PC-9 (cell line): ENCODE measurements at regions not wholly inside any gene's neighbourhood (a gene's known extent, or its start where the extent isn't known, plus 50 kb on each side); places are given as distances from the start of the nearest gene placed in this dataset.
A peak's percentile ranks its signal among the peaks of the same experiment; 100 is the strongest.

Source experiments
- BruUV-seq: library from RNA; stranded (reverse); fragments of 400-500 nt; replicated peaks from 2 replicates; lab custom pipeline; 2021; lab: Mats Ljungman, UMichigan
- CTCF ChIA-PET: fragments of 300-600 bp; sonication (Branson Sonifier 250); formaldehyde crosslinking; loops from one replicate; lab custom pipeline; 2022; ENCODE audit warnings: antibody characterized with exemption; lab: Charles Lee
- POLR2A ChIA-PET: fragments of 300-600 bp; sonication (Branson Sonifier 250); formaldehyde crosslinking; loops from one replicate; lab custom pipeline; 2022; ENCODE audit warnings: antibody characterized with exemption; ENCODE audit not compliant: unreplicated experiment; lab: Charles Lee
- DNase-seq, 2 experiments: peaks; one replicate each; pipeline versions ENCODE4 v3.0.0 to v3.0.0-alpha.2; 2015 to 2022; ENCODE audit warnings: mixed read lengths in 1 of 2
- H2AFZ ChIP-seq: fragments of 200-600 bp; sonication (generic); 2 replicates; pipeline ENCODE4 v1.8.1; 2017; ENCODE audit warnings: antibody characterized with exemption
- H3F3A ChIP-seq: fragments of 200-600 bp; sonication (generic); 2 replicates; pipeline ENCODE4 v1.8.1; 2017; ENCODE audit warnings: antibody characterized with exemption, mild to moderate bottlenecking, low read depth; ENCODE audit not compliant: insufficient read depth
- H3K27ac ChIP-seq: fragments of 200-600 bp; sonication (generic); 2 replicates; pipeline ENCODE4 v1.6.1; 2016; ENCODE audit warnings: mixed run types
- H3K27me3 ChIP-seq: fragments of 200-600 bp; sonication (generic); 2 replicates; pipeline ENCODE4 v1.6.1; 2016; ENCODE audit warnings: low read depth, mixed run types; ENCODE audit not compliant: insufficient read depth
- H3K36me3 ChIP-seq: fragments of 200-600 bp; sonication (generic); 2 replicates; pipeline ENCODE4 v1.6.1; 2016; ENCODE audit warnings: low read depth, mixed run types
- H3K4me1 ChIP-seq: fragments of 200-600 bp; sonication (generic); replicated peaks from 2 replicates; pipeline ENCODE4 v1.6.1; 2016; ENCODE audit warnings: mixed run types; ENCODE audit not compliant: insufficient read depth
- H3K4me2 ChIP-seq: fragments of 200-600 bp; sonication (generic); 2 replicates; pipeline ENCODE4 v1.6.1; 2017; ENCODE audit warnings: mixed run types
- H3K4me3 ChIP-seq: fragments of 200-600 bp; sonication (generic); 2 replicates; pipeline ENCODE4 v1.6.1; 2016; ENCODE audit warnings: mixed run types
- H3K79me2 ChIP-seq: fragments of 200-600 bp; sonication (generic); 2 replicates; pipeline ENCODE4 v1.6.1; 2017; ENCODE audit warnings: low read depth, mixed run types
- H3K9me2 ChIP-seq: fragments of 200-600 bp; sonication (generic); 2 replicates; pipeline ENCODE4 v1.8.1; 2017; ENCODE audit warnings: mild to moderate bottlenecking; ENCODE audit not compliant: insufficient read depth
- H3K9me3 ChIP-seq: fragments of 200-600 bp; sonication (generic); 2 replicates; pipeline ENCODE4 v1.8.1; 2016; ENCODE audit warnings: low read depth; ENCODE audit not compliant: insufficient read depth
- H4K20me1 ChIP-seq: fragments of 200-600 bp; sonication (generic); 2 replicates; pipeline ENCODE4 v1.8.1; 2017; ENCODE audit not compliant: insufficient read depth
- EZH2 ChIP-seq: fragments of 200-600 bp; sonication (generic); IDR thresholded peaks from 2 replicates; pipeline ENCODE4 v1.8.0; 2017; ENCODE audit warnings: antibody characterized with exemption, low read depth
- intact Hi-C: fragments of 100-400 bp; cut with micrococcal nuclease; formaldehyde crosslinking; loops from one replicate; pipeline ENCODE4 v1.10.0; 2022; ENCODE audit not compliant: unreplicated experiment
- TF ChIP-seq, protein P1 (sequence below): fragments of 200-600 bp; sonication (generic); conservative IDR thresholded peaks from 2 replicates; pipeline ENCODE4 v1.6.1; 2017; ENCODE audit warnings: mixed run types, antibody characterized with exemption, mild to moderate bottlenecking, moderate library complexity

DNA sequence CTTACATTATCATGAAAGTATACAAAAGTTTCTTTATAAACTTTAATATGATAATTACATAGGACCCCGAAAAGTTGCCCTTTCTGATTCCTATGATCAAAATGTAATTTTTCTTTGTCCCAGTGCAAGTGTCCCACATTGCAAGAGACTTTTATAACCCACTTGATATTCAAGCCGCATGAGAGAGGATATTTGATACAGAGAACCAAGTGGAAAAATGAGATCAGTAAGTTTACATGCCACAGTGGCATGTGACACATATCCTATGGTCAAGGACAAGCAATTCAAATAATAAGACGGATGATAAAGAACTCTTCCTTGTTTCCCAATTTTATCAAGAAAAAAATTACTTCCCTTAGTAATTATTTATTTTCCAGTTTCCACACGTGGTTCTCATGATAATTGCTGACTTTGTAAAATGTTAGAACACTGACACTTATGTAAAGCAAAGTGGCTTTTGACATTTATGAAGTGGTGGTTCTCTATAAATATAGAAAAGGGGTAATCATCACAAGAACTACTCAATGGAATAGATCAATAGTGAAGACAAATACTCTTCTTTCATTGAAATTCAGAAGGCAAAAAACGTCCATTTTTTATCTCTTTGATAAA lies 273.7 kb upstream of the NOCT start:
- no peaks in the 10 kb centered on the region for H3K36me3 ChIP-seq
- no peak overlapping the region for H2AFZ ChIP-seq
- no peak overlapping the region for H3K27ac ChIP-seq
- no peak for TF ChIP-seq EZH2
- TF ChIP-seq, protein P1, sequence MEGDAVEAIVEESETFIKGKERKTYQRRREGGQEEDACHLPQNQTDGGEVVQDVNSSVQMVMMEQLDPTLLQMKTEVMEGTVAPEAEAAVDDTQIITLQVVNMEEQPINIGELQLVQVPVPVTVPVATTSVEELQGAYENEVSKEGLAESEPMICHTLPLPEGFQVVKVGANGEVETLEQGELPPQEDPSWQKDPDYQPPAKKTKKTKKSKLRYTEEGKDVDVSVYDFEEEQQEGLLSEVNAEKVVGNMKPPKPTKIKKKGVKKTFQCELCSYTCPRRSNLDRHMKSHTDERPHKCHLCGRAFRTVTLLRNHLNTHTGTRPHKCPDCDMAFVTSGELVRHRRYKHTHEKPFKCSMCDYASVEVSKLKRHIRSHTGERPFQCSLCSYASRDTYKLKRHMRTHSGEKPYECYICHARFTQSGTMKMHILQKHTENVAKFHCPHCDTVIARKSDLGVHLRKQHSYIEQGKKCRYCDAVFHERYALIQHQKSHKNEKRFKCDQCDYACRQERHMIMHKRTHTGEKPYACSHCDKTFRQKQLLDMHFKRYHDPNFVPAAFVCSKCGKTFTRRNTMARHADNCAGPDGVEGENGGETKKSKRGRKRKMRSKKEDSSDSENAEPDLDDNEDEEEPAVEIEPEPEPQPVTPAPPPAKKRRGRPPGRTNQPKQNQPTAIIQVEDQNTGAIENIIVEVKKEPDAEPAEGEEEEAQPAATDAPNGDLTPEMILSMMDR, result no peak
- BruUV-seq, result no TSS peak
- no peaks in the 10 kb centered on the region for H3K79me2 ChIP-seq
- H3K4me1 ChIP-seq, result 0 out of 2 replicates have a peak, but pooled peaks cover under 1% of the 10 kb centered on the region
- no peak overlapping the region for H3K4me2 ChIP-seq
- no peaks in the 10 kb centered on the region for H3K9me2 ChIP-seq
- H3K27me3 ChIP-seq, result no peaks in the 10 kb centered on the region
- ChIA-PET CTCF (no interaction called here), POLR2A (no interaction called here)
- intact Hi-C loops, result no loop called here
- H3F3A ChIP-seq, result no peaks in the 10 kb centered on the region
- no peaks in the 10 kb centered on the region for H3K9me3 ChIP-seq
- no peak for DNase-seq
- H4K20me1 ChIP-seq, result no peaks in the 10 kb centered on the region
- H3K4me3 ChIP-seq, result no peak overlapping the region

DNA sequence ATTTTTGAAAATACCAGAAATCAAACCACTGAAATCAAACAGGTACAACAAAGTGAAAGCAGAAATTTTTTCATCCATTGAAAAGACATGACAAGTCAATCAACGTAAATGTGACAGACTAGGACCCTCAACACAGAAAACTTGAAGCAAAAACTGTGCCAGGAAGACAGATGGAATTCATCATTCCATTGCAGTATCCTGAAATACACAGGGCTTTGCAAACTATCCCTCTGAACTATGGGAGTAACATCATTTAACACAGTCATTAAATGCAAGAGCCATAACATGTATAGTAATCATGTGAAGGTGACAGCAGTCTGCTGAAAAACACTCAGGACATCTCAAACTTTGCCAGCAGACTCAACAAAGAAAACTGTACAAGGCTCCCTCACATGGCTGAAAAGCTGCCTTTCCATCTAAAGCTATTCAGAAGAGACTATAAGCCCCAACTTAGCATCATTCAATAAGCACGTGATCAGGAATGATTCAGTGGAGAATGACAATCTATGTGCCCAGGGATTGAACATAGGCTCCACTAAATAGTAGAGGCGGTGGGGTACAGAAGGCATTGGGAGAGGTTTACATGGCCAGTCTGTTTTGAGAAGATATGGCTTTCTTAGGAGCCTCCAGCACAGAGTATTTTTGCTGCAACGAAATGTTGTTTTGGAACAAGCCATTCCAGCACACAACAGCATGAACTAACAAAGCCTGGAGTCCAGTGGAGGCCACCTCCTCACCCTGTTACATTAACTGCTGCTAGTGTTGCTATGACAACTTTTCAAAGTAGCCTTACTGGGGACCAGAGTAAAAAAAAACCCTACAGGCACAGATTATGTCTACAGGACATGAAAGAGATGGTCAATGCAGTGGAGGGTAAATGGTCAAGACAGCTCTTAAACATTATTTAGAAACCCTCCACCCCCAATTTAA lies 274.5 kb upstream of the NOCT start:
- Histone ChIP-seq H3K79me2 (no peaks in the 10 kb centered on the region), H3K36me3 (no peaks in the 10 kb centered on the region), H3K27ac (no peak overlapping the region), H3K4me2 (no peak overlapping the region), H3K27me3 (no peaks in the 10 kb centered on the region), H3K4me3 (no peak overlapping the region), H3K4me1 (peaks cover 8% of the 10 kb centered on the region), H3F3A (no peaks in the 10 kb centered on the region), H3K9me3 (no peaks in the 10 kb centered on the region), H4K20me1 (no peaks in the 10 kb centered on the region), H3K9me2 (no peaks in the 10 kb centered on the region), H2AFZ (no peak overlapping the region)
- CTCF ChIA-PET, result no interaction called here
- POLR2A ChIA-PET, result no interaction called here
- intact Hi-C loops, result no loop called here
- TF ChIP-seq, protein P1, result no peak
- no peak for TF ChIP-seq EZH2
- no peak for DNase-seq
- no TSS peak for BruUV-seq

DNA sequence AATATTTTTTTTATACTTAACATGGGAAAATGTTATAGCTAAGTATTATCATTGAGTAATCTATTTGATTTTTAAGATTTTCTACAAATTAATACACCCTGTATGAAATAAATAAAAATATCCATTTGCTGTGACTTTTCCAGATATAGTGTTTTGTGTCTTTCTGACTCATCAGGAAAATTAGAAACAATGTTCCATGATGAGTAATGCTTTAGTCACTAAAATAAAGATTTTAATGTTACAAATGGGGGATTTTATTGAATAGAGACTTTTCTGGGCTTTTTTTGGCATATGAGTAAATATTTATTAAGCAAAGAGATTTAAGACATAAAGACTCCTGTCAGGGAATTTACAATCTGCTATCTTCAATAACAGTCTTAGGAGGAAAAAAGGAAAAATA lies 279.2 kb upstream of the NOCT start:
- Histone ChIP-seq H2AFZ (no peak overlapping the region), H4K20me1 (no peaks in the 10 kb centered on the region), H3K9me2 (no peaks in the 10 kb centered on the region), H3K36me3 (no peaks in the 10 kb centered on the region), H3K4me3 (no peak overlapping the region), H3K79me2 (no peaks in the 10 kb centered on the region), H3K9me3 (no peaks in the 10 kb centered on the region), H3K4me1 (peaks cover 9% of the 10 kb centered on the region), H3K27ac (no peak overlapping the region), H3K4me2 (peak overlapping the region; percentile 7; the same call in 1 of the 2 replicates), H3K27me3 (no peaks in the 10 kb centered on the region), H3F3A (no peaks in the 10 kb centered on the region)
- DNase-seq, result no peak
- CTCF ChIA-PET, result no interaction called here
- intact Hi-C loops, result no loop called here
- TF ChIP-seq, protein P1, result no peak
- TF ChIP-seq EZH2, result no peak
- POLR2A ChIA-PET, result no interaction called here
- BruUV-seq, result no TSS peak
